ENCODE measurements at regions not wholly inside any gene's neighbourhood (a gene's known extent, or its start where the extent isn't known, plus 50 kb on each side); places are given as distances from the start of the nearest gene placed in this dataset.

- Mint-ChIP-seq H3K4me1 (peaks cover 10% of the 10 kb centered on the region; the same call in 1 of the 2 replicates), H3K27ac (no peak overlapping the region), H3K36me3 (no peaks in the 10 kb centered on the region), H3K27me3 (ENCODE audit: low read depth) (no peaks in the 10 kb centered on the region), H3K9me3 (no peaks in the 10 kb centered on the region), H3K4me3 (no peak overlapping the region)
- ATAC-seq: no peak
- no peak for TF ChIP-seq NR1H2 (CRISPR knock-in tag; IDR thresholded peaks at IDR 0.05)
- no peak for TF ChIP-seq PREB (CRISPR knock-in tag; IDR thresholded peaks at IDR 0.05; ENCODE audit: borderline replicate concordance)
- no peak for TF ChIP-seq ZNF232 (CRISPR knock-in tag; IDR thresholded peaks at IDR 0.05)
- no peak for TF ChIP-seq ZNF317 (CRISPR knock-in tag; IDR thresholded peaks at IDR 0.05; ENCODE audit: borderline replicate concordance, low read depth)
- no peak for TF ChIP-seq USF2 (CRISPR knock-in tag; IDR thresholded peaks at IDR 0.05)
- TF ChIP-seq FOXP4 (CRISPR knock-in tag; IDR thresholded peaks at IDR 0.05): no peak
- TF ChIP-seq CREB1 (CRISPR knock-in tag; IDR thresholded peaks at IDR 0.05): no peak
- TF ChIP-seq ZNF281 (CRISPR knock-in tag; IDR thresholded peaks at IDR 0.05): no peak
- TF ChIP-seq ATF6 (CRISPR knock-in tag; IDR thresholded peaks at IDR 0.05): no peak
- TF ChIP-seq ARID4B (CRISPR knock-in tag; IDR thresholded peaks at IDR 0.05; ENCODE audit: borderline replicate concordance): no peak
- no peak for TF ChIP-seq ZNF425 (CRISPR knock-in tag; conservative IDR thresholded peaks at IDR 0.05)
- TF ChIP-seq ZNF671 (CRISPR knock-in tag; IDR thresholded peaks at IDR 0.05): no peak
- POLR2A ChIA-PET: no interaction called here
- CTCF ChIA-PET: no interaction called here
- DNase-seq (ENCODE audit: low spot score): no peak
These were observed 137.5 kb upstream of the FOXB1 start for GRCh38 chr15:59866642-59867041.

All from WTC11 (cell line).